IMR-90 (cell line): ENCODE measurements at regions not wholly inside any gene's neighbourhood (a gene's known extent, or its start where the extent isn't known, plus 50 kb on each side); places are given as distances from the start of the nearest gene placed in this dataset.

Experiments
- ATAC-seq: fragments of 200-7000 bp; cut with Tn5 transposase; 2 replicates; pipeline ENCODE4 v1.9.1; 2020; ENCODE audit warnings: low read depth, mild to moderate bottlenecking, moderate library complexity
- BruUV-seq: library from RNA; stranded (reverse); fragments of 400-500 nt; replicated peaks from 2 replicates; lab custom pipeline; 2021; lab: Mats Ljungman, UMichigan
- CTCF ChIA-PET: fragments of 300-600 bp; formaldehyde crosslinking; extraction: SDS; loops from one replicate; lab custom pipeline; 2021; ENCODE audit warnings: antibody characterized with exemption; lab: Yijun Ruan, JAX
- POLR2A ChIA-PET: fragments of 300-600 bp; sonication (Branson Sonifier 250); formaldehyde crosslinking; loops from one replicate; lab custom pipeline; 2022; ENCODE audit warnings: antibody characterized with exemption; ENCODE audit not compliant: unreplicated experiment; lab: Charles Lee
- DNase-seq: peaks from one replicate; pipeline ENCODE4 v3.0.0; 2013
- H2AFZ ChIP-seq: replicated peaks from 2 replicates; pipeline ENCODE3; 2013; ENCODE audit warnings: low read length, mild to moderate bottlenecking; ENCODE audit not compliant: poor library complexity
- H2AK5ac ChIP-seq: 2 replicates; pipeline ENCODE4 v1.6.1; 2013; ENCODE audit warnings: low read depth, low read length, inconsistent platforms
- H2AK9ac ChIP-seq: replicated peaks from 2 replicates; pipeline ENCODE3; 2013; ENCODE audit warnings: mild to moderate bottlenecking, low read depth, low read length, moderate library complexity; ENCODE audit not compliant: poor library complexity
- H2BK120ac ChIP-seq: 2 replicates; pipeline ENCODE4 v1.6.1; 2013; ENCODE audit warnings: low read depth, low read length, inconsistent platforms
- H2BK15ac ChIP-seq: 3 replicates; pipeline ENCODE4 v1.6.1; 2013; ENCODE audit warnings: low read depth, low read length, inconsistent platforms
- H2BK20ac ChIP-seq: 2 replicates; pipeline ENCODE4 v1.6.1; 2013; ENCODE audit warnings: low read depth, mild to moderate bottlenecking, inconsistent platforms, low read length, moderate library complexity
- H2BK5ac ChIP-seq: 2 replicates; pipeline ENCODE4 v1.6.1; 2013; ENCODE audit warnings: mild to moderate bottlenecking, low read depth, low read length, inconsistent platforms; ENCODE audit not compliant: poor library complexity, severe bottlenecking
- H3K14ac ChIP-seq: replicated peaks from 2 replicates; pipeline ENCODE4 v1.6.1; 2013; ENCODE audit warnings: low read depth, low read length, inconsistent platforms
- H3K18ac ChIP-seq: 2 replicates; pipeline ENCODE4 v1.6.1; 2013; ENCODE audit warnings: low read depth, low read length, control low read depth
- H3K23ac ChIP-seq: 2 replicates; pipeline ENCODE4 v1.6.1; 2013; ENCODE audit warnings: low read depth, low read length, inconsistent platforms
- H3K27ac ChIP-seq: 2 replicates; pipeline ENCODE4 v1.5.1; 2013; ENCODE audit warnings: mild to moderate bottlenecking, control low read depth, low read length; ENCODE audit not compliant: insufficient read depth
- H3K27me3 ChIP-seq: 2 replicates; pipeline ENCODE4 v1.6.1; 2013; ENCODE audit warnings: low read length; ENCODE audit not compliant: control insufficient read depth, insufficient read depth
- H3K36me3 ChIP-seq: 2 replicates; pipeline ENCODE4 v1.6.1; 2013; ENCODE audit warnings: low read length, mixed read lengths; ENCODE audit not compliant: control insufficient read depth, insufficient read depth
- H3K4ac ChIP-seq: 2 replicates; pipeline ENCODE4 v1.6.1; 2013; ENCODE audit warnings: low read depth, low read length, inconsistent platforms
- H3K4me1 ChIP-seq: 2 replicates; pipeline ENCODE4 v1.6.1; 2013; ENCODE audit warnings: low read length, mixed read lengths; ENCODE audit not compliant: control insufficient read depth, insufficient read depth
- H3K4me2 ChIP-seq: 2 replicates; pipeline ENCODE4 v1.6.1; 2013; ENCODE audit warnings: low read depth, mild to moderate bottlenecking, control low read depth, low read length, moderate library complexity
- H3K4me3 ChIP-seq: 2 replicates; pipeline ENCODE4 v1.5.1; 2013; ENCODE audit warnings: low read depth, mild to moderate bottlenecking, control low read depth, low read length, moderate library complexity; ENCODE audit not compliant: insufficient read depth
- H3K56ac ChIP-seq: 2 replicates; pipeline ENCODE4 v1.6.1; 2013; ENCODE audit warnings: low read length, inconsistent platforms; ENCODE audit not compliant: insufficient read depth; ENCODE audit errors: extremely low read depth
- H3K79me1 ChIP-seq, 2 experiments: 2 replicates each; pipeline ENCODE4 v1.6.1; 2013; ENCODE audit warnings: low read length in 2 of 2, inconsistent platforms in 1 of 2, low read depth in 1 of 2
- H3K9ac ChIP-seq: 2 replicates; pipeline ENCODE4 v1.6.1; 2013; ENCODE audit warnings: low read depth, low read length, control low read depth
- H3K9me1 ChIP-seq: 2 replicates; pipeline ENCODE4 v1.6.1; 2013; ENCODE audit warnings: low read length, inconsistent platforms; ENCODE audit not compliant: insufficient read depth
- H3K9me3 ChIP-seq: 2 replicates; pipeline ENCODE4 v1.6.1; 2013; ENCODE audit warnings: low read length; ENCODE audit not compliant: control insufficient read depth, insufficient read depth
- H4K20me1 ChIP-seq: 2 replicates; pipeline ENCODE4 v1.6.1; 2013; ENCODE audit warnings: low read length, inconsistent platforms; ENCODE audit not compliant: insufficient read depth
- H4K5ac ChIP-seq: 2 replicates; pipeline ENCODE4 v1.6.1; 2013; ENCODE audit warnings: mild to moderate bottlenecking, low read depth, low read length, control low read depth
- H4K8ac ChIP-seq, 2 experiments: 2 replicates each; pipeline ENCODE4 v1.6.1; 2013; ENCODE audit warnings: low read depth in 2 of 2, low read length in 2 of 2, control low read depth in 1 of 2, inconsistent platforms in 1 of 2
- H4K91ac ChIP-seq: 2 replicates; pipeline ENCODE4 v1.6.1; 2013; ENCODE audit warnings: low read depth, low read length, inconsistent platforms; ENCODE audit not compliant: insufficient read depth
- CEBPB ChIP-seq: IDR thresholded peaks from 2 replicates; pipeline ENCODE4 v1.6.1; 2012; ENCODE audit warnings: low read depth, low read length, improper control_type of control experiment
- CTCF ChIP-seq: conservative IDR thresholded peaks from 2 replicates; pipeline ENCODE4 v1.5.1; 2012; ENCODE audit warnings: mild to moderate bottlenecking, low read depth, low read length, improper control_type of control experiment
- ELK1 ChIP-seq: fragments of 150-350 bp; IDR thresholded peaks from 2 replicates; pipeline ENCODE4 v1.6.1; 2016; ENCODE audit warnings: low read depth, mild to moderate bottlenecking, low read length, moderate library complexity, borderline replicate concordance
- FOS ChIP-seq: fragments of 150-350 bp; IDR thresholded peaks from 2 replicates; pipeline ENCODE4 v1.6.1; 2016; ENCODE audit warnings: low read depth, low read length
- MAZ ChIP-seq: IDR thresholded peaks from 2 replicates; pipeline ENCODE4 v1.6.1; 2012; ENCODE audit warnings: low read depth, mild to moderate bottlenecking, low read length, improper control_type of control experiment, moderate library complexity, borderline replicate concordance
- MXI1 ChIP-seq: IDR thresholded peaks from 2 replicates; pipeline ENCODE4 v1.6.1; 2012; ENCODE audit warnings: low read depth, mild to moderate bottlenecking, low read length, moderate library complexity, borderline replicate concordance
- NFE2L2 ChIP-seq: fragments of 150-350 bp; IDR thresholded peaks from 2 replicates; pipeline ENCODE4 v1.6.1; 2016; ENCODE audit warnings: low read depth, mild to moderate bottlenecking, low read length
- POLR2A ChIP-seq: IDR thresholded peaks from 2 replicates; pipeline ENCODE4 v1.6.1; 2012; ENCODE audit warnings: mild to moderate bottlenecking, low read depth, low read length
- RCOR1 ChIP-seq: IDR thresholded peaks from 2 replicates; pipeline ENCODE4 v1.6.1; 2012; ENCODE audit warnings: mild to moderate bottlenecking, low read length, improper control_type of control experiment; ENCODE audit not compliant: insufficient replicate concordance
- RFX5 ChIP-seq: IDR thresholded peaks from 2 replicates; pipeline ENCODE4 v1.8.0; 2012; ENCODE audit warnings: low read depth, mild to moderate bottlenecking, low read length, moderate library complexity
- SMC3 ChIP-seq: fragments of 150-350 bp; IDR thresholded peaks from 2 replicates; pipeline ENCODE4 v1.6.1; 2016; ENCODE audit warnings: low read depth, mild to moderate bottlenecking, antibody characterized with exemption, low read length, moderate library complexity
- USF2 ChIP-seq: fragments of 150-350 bp; IDR thresholded peaks from 2 replicates; pipeline ENCODE4 v1.6.1; 2017; ENCODE audit warnings: mild to moderate bottlenecking, antibody characterized with exemption, low read length, low read depth
- WGBS, 2 experiments: methylation state at CpG; one replicate each; pipeline versions ENCODE4 v1.1.5 to v1.1.7; 2013; ENCODE audit warnings: missing lambda C conversion rate in 2 of 2; ENCODE audit not compliant: insufficient read length in 1 of 2; ENCODE audit errors: extremely low coverage in 2 of 2; 5-methylcytosine and 5-hydroxymethylcytosine counted together
- dilution Hi-C: fragments of 300-500 bp; cut with HindIII; formaldehyde crosslinking; loops from one replicate; pipeline ENCODE4 v1.14.3; 2018; ENCODE audit warnings: low sequenced_read_pairs; ENCODE audit not compliant: unreplicated experiment
- in situ Hi-C: fragments of 300-500 bp; cut with MboI; formaldehyde crosslinking; loops from 3 replicates; pipeline ENCODE4 v1.14.3; 2019; ENCODE audit warnings: low sequenced_read_pairs, inconsistent platforms, mixed read lengths
- intact Hi-C: fragments of 100-400 bp; cut with micrococcal nuclease; formaldehyde crosslinking; loops from 2 replicates; pipeline ENCODE4 v1.10.0; 2022

- H3K79me1 ChIP-seq: no peaks in the 10 kb centered on the region
- H3K18ac ChIP-seq: no peak overlapping the region
- ATAC-seq (no peak), DNase-seq (no peak)
- ChIA-PET POLR2A (no interaction called here), CTCF (no interaction called here)
- WGBS, 2 experiments: no CpG with 5 or more reads among the region's 6 CpGs
- BruUV-seq: no TSS peak
- H4K91ac ChIP-seq: no peak overlapping the region
- peaks cover 3% of the 10 kb centered on the region; the same call in 1 of the 2 replicates for H3K9me3 ChIP-seq
- no peak overlapping the region for H2AFZ ChIP-seq
- H3K9me1 ChIP-seq: no peaks in the 10 kb centered on the region
- intact Hi-C loops (no loop called here), in situ Hi-C loops (no loop called here), dilution Hi-C loops (no loop called here)
- TF ChIP-seq POLR2A (no peak), SMC3 (no peak), ELK1 (no peak), FOS (no peak), CTCF (no peak), MXI1 (no peak), RFX5 (no peak), CEBPB (no peak), MAZ (no peak), NFE2L2 (no peak), RCOR1 (no peak), USF2 (no peak)
- no peaks in the 10 kb centered on the region for H3K4me1 ChIP-seq
- H3K27me3 ChIP-seq: no peaks in the 10 kb centered on the region
- no peak overlapping the region for H2BK15ac ChIP-seq
- no peaks in the 10 kb centered on the region for H3K36me3 ChIP-seq
- no peak overlapping the region for H4K5ac ChIP-seq
- H2BK5ac ChIP-seq: no peak overlapping the region
- H4K20me1 ChIP-seq: no peaks in the 10 kb centered on the region
- H3K4me2 ChIP-seq: no peak overlapping the region
- H2BK120ac ChIP-seq: no peak overlapping the region
- no peak overlapping the region for H3K9ac ChIP-seq
- no peak overlapping the region for H2BK20ac ChIP-seq
- no peak overlapping the region for H3K56ac ChIP-seq
- H4K8ac ChIP-seq: no peak overlapping the region
- no peak overlapping the region for H3K27ac ChIP-seq
- H2AK5ac ChIP-seq: no peak overlapping the region
- H3K4me3 ChIP-seq: no peak overlapping the region
- no peak overlapping the region for H3K14ac ChIP-seq
- no peak overlapping the region for H3K4ac ChIP-seq
- H2AK9ac ChIP-seq: no peak overlapping the region
- H3K23ac ChIP-seq: no peak overlapping the region
These were observed 356.5 kb upstream of the CDH8 start for GRCh38 chr16:62392698-62393097.
